DOHH2 (cell line): ENCODE measurements at regions not wholly inside any gene's neighbourhood (a gene's known extent, or its start where the extent isn't known, plus 50 kb on each side); places are given as distances from the start of the nearest gene placed in this dataset.

ENCODE experiments used
- EZH2phosphoT487 ChIP-seq: fragments of 200-600 bp; sonication (generic); IDR thresholded peaks from 2 replicates; pipeline ENCODE4 v1.6.1; 2017; ENCODE audit warnings: borderline replicate concordance, mild to moderate bottlenecking, antibody characterized with exemption, low read length, moderate library complexity, mixed read lengths
- TF ChIP-seq, protein P1 (sequence below): fragments of 200-600 bp; sonication (generic); IDR thresholded peaks from one replicate; pipeline ENCODE4 v1.5.1; 2014; ENCODE audit warnings: antibody characterized with exemption, mild to moderate bottlenecking, low read depth, low read length; ENCODE audit not compliant: poor library complexity, severe bottlenecking

DNA sequence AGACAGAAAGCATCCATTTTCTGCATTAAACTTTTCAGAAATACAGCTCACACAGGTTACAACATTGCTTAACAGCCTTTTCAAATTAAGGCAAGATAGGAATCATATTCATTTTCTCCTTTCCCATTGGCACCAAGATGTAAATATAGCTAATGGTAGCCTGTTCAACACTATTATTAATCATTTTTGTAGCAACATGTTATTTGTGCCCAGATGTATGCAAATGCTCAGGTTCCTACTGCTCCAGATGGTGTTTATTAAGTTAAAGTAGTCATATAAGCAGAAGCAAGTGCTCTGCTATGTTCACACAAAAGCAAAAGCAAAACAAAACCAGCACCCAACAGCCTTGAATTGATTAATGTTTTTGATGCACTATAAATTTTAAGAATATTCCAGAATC lies 1110.6 kb downstream of the SLC6A15 start:
- TF ChIP-seq, protein P1, sequence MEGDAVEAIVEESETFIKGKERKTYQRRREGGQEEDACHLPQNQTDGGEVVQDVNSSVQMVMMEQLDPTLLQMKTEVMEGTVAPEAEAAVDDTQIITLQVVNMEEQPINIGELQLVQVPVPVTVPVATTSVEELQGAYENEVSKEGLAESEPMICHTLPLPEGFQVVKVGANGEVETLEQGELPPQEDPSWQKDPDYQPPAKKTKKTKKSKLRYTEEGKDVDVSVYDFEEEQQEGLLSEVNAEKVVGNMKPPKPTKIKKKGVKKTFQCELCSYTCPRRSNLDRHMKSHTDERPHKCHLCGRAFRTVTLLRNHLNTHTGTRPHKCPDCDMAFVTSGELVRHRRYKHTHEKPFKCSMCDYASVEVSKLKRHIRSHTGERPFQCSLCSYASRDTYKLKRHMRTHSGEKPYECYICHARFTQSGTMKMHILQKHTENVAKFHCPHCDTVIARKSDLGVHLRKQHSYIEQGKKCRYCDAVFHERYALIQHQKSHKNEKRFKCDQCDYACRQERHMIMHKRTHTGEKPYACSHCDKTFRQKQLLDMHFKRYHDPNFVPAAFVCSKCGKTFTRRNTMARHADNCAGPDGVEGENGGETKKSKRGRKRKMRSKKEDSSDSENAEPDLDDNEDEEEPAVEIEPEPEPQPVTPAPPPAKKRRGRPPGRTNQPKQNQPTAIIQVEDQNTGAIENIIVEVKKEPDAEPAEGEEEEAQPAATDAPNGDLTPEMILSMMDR = no peak
- TF ChIP-seq EZH2phosphoT487 = no peak
